NT2/D1 (cell line): ENCODE measurements at regions not wholly inside any gene's neighbourhood (a gene's known extent, or its start where the extent isn't known, plus 50 kb on each side); places are given as distances from the start of the nearest gene placed in this dataset.
"Not testable (repeated sequence)": the region's sequence is repeated elsewhere in the genome, so short reads cannot be mapped to it uniquely, and the experiment has no call there.

Experiments used
- DNase-seq: peaks from one replicate; pipeline ENCODE4 v3.0.0-alpha.2; 2011; ENCODE audit warnings: low read depth, low spot score
- H3K27me3 ChIP-seq: 2 replicates; pipeline ENCODE4 v1.6.0; 2011; ENCODE audit warnings: mild to moderate bottlenecking; ENCODE audit not compliant: insufficient read length, insufficient read depth
- H3K36me3 ChIP-seq: 2 replicates; pipeline ENCODE4 v1.6.1; 2011; ENCODE audit warnings: mild to moderate bottlenecking, low read length, mixed read lengths; ENCODE audit not compliant: insufficient read depth, insufficient read length
- H3K4me1 ChIP-seq: 2 replicates; pipeline ENCODE4 v1.5.1; 2011; ENCODE audit not compliant: insufficient read depth, insufficient read length
- H3K4me3 ChIP-seq: 2 replicates; pipeline ENCODE4 v1.5.1; 2011; ENCODE audit warnings: low read depth; ENCODE audit not compliant: insufficient read length
- H3K9ac ChIP-seq: 2 replicates; pipeline ENCODE4 v1.6.0; 2011; ENCODE audit warnings: low read depth; ENCODE audit not compliant: insufficient read length
- H3K9me3 ChIP-seq: 2 replicates; pipeline ENCODE4 v1.5.1; 2011; ENCODE audit warnings: mild to moderate bottlenecking, low read length; ENCODE audit not compliant: insufficient read depth
- SUZ12 ChIP-seq: IDR thresholded peaks from 2 replicates; pipeline ENCODE4 v1.6.1; 2011; ENCODE audit not compliant: insufficient read length, insufficient read depth; ENCODE audit errors: extremely low read depth
- YY1 ChIP-seq: IDR thresholded peaks from 2 replicates; pipeline ENCODE4 v1.6.1; 2011; ENCODE audit not compliant: insufficient read length, insufficient read depth
- ZNF274 ChIP-seq: IDR thresholded peaks from 2 replicates; pipeline ENCODE4 v1.6.1; 2011; ENCODE audit warnings: mild to moderate bottlenecking, low read depth, low read length

- Histone ChIP-seq H3K36me3 (no peaks in the 10 kb centered on the region), H3K4me1 (no peaks in the 10 kb centered on the region), H3K4me3 (no peak overlapping the region), H3K9me3 (peaks cover 15% of the 10 kb centered on the region; the same call in 1 of the 2 replicates), H3K27me3 (no peaks in the 10 kb centered on the region), H3K9ac (no peak overlapping the region)
- DNase-seq: no peak
- TF ChIP-seq YY1: no peak
- TF ChIP-seq SUZ12: no peak
- TF ChIP-seq ZNF274: no peak
Measured at GRCh38 chr21:15444118-15444960, 285.4 kb upstream of the USP25 start.

- no peaks in the 10 kb centered on the region for H3K36me3 ChIP-seq
- no peak for DNase-seq
- H3K9me3 ChIP-seq: peaks cover 15% of the 10 kb centered on the region; the same call in 1 of the 2 replicates
- no peak for TF ChIP-seq YY1
- H3K27me3 ChIP-seq: no peaks in the 10 kb centered on the region
- H3K4me3 ChIP-seq: no peak overlapping the region
- H3K9ac ChIP-seq: no peak overlapping the region
- no peaks in the 10 kb centered on the region for H3K4me1 ChIP-seq
Measured at GRCh38 chr21:15445327-15445726, 284.5 kb upstream of the USP25 start.

GRCh38 chr21:15446223-15446622 is 283.6 kb upstream of the USP25 start:
- no peak for DNase-seq
- H3K9ac ChIP-seq: no peak overlapping the region
- H3K4me1 ChIP-seq: no peaks in the 10 kb centered on the region
- TF ChIP-seq SUZ12 (no peak), YY1 (no peak), ZNF274 (no peak)
- no peaks in the 10 kb centered on the region for H3K27me3 ChIP-seq
- H3K9me3 ChIP-seq: peaks cover 15% of the 10 kb centered on the region; the same call in 1 of the 2 replicates
- H3K4me3 ChIP-seq: no peak overlapping the region
- no peaks in the 10 kb centered on the region for H3K36me3 ChIP-seq

GRCh38 chr21:15449556-15449955 is 280.2 kb upstream of the USP25 start:
- H3K27me3 ChIP-seq: no peaks in the 10 kb centered on the region
- no peaks in the 10 kb centered on the region for H3K36me3 ChIP-seq
- peaks cover 15% of the 10 kb centered on the region; the same call in 1 of the 2 replicates for H3K9me3 ChIP-seq
- H3K4me3 ChIP-seq: no peak overlapping the region
- H3K4me1 ChIP-seq: no peaks in the 10 kb centered on the region
- DNase-seq: no peak
- no peak overlapping the region for H3K9ac ChIP-seq
- TF ChIP-seq SUZ12 (no peak), ZNF274 (no peak), YY1 (no peak)

- Histone ChIP-seq H3K4me3 (no peak overlapping the region), H3K27me3 (no peaks in the 10 kb centered on the region), H3K9me3 (peaks cover 13% of the 10 kb centered on the region; the same call in 1 of the 2 replicates), H3K36me3 (no peaks in the 10 kb centered on the region), H3K4me1 (no peaks in the 10 kb centered on the region), H3K9ac (no peak overlapping the region)
- no peak for DNase-seq
- TF ChIP-seq SUZ12: no peak
- TF ChIP-seq YY1: no peak
- TF ChIP-seq ZNF274: no peak
Measured at GRCh38 chr21:15453261-15453660, 276.5 kb upstream of the USP25 start.

- not testable (repeated sequence) for H3K9me3 ChIP-seq, H3K4me3 ChIP-seq, H3K27me3 ChIP-seq, H3K36me3 ChIP-seq, H3K4me1 ChIP-seq, H3K9ac ChIP-seq, DNase-seq
Measured at GRCh38 chr21:15453785-15454184, 276.0 kb upstream of the USP25 start.

GRCh38 chr21:15454931-15455330 is 274.9 kb upstream of the USP25 start:
- not testable (repeated sequence) for H3K4me3 ChIP-seq, H3K36me3 ChIP-seq, H3K27me3 ChIP-seq, H3K9ac ChIP-seq, DNase-seq, H3K4me1 ChIP-seq, H3K9me3 ChIP-seq
